HepG2 (cell line): ENCODE measurements at regions not wholly inside any gene's neighbourhood (a gene's known extent, or its start where the extent isn't known, plus 50 kb on each side); places are given as distances from the start of the nearest gene placed in this dataset.

Experiments used
- FOXA1 ChIP-seq, 2 experiments: fragments of 450-650 bp in 1 of 2; sonication (generic) in 1 of 2; formaldehyde crosslinking in 1 of 2; IDR thresholded peaks; 2 replicates each; pipeline versions ENCODE4 v1.4.0 to v1.6.1; 2016 to 2020; ENCODE audit warnings: missing genetic modification reagents in 1 of 2
- HDAC6 ChIP-seq: fragments of 200-600 bp; sonication (generic); IDR thresholded peaks from 2 replicates; pipeline ENCODE4 v1.7.0; 2017; ENCODE audit warnings: mild to moderate bottlenecking, antibody characterized with exemption, low read length, low read depth
- KDM1A ChIP-seq: IDR thresholded peaks from 2 replicates; pipeline ENCODE4 v1.6.1; 2016; ENCODE audit warnings: missing compliant biosample characterization
- KDM5B ChIP-seq: sonication (generic); formaldehyde crosslinking; IDR thresholded peaks from 2 replicates; pipeline ENCODE4 v1.4.0; 2020; ENCODE audit warnings: missing genetic modification reagents, mild to moderate bottlenecking, borderline replicate concordance
- NFE2 ChIP-seq: sonication (generic); formaldehyde crosslinking; IDR thresholded peaks from 2 replicates; pipeline ENCODE4 v1.4.0; 2020; ENCODE audit warnings: missing genetic modification reagents
- POLR2A ChIP-seq, 2 experiments: IDR thresholded peaks; 2 replicates each; pipeline ENCODE4 v1.6.1; 2011; ENCODE audit warnings: low read depth in 2 of 2, low read length in 2 of 2, mild to moderate bottlenecking in 1 of 2, moderate library complexity in 1 of 2; ENCODE audit not compliant: insufficient read depth in 1 of 2
- SMAD3 ChIP-seq: sonication (generic); formaldehyde crosslinking; IDR thresholded peaks from 2 replicates; pipeline ENCODE4 v1.4.0; 2020; ENCODE audit warnings: missing genetic modification reagents
- SYNCRIP ChIP-seq: fragments of 200-400 bp; formaldehyde crosslinking; IDR thresholded peaks from 2 replicates; pipeline ENCODE4 v1.6.1; 2018; ENCODE audit warnings: mild to moderate bottlenecking, low read depth, low read length; ENCODE audit not compliant: insufficient read depth
- ZNF558 ChIP-seq: sonication (generic); formaldehyde crosslinking; IDR thresholded peaks from 2 replicates; pipeline ENCODE4 v1.9.0; 2022; ENCODE audit warnings: mild to moderate bottlenecking, missing genetic modification reagents, borderline replicate concordance
- ZNF670 ChIP-seq: sonication (generic); formaldehyde crosslinking; IDR thresholded peaks from 2 replicates; pipeline ENCODE4 v1.8.0; 2022; ENCODE audit warnings: mild to moderate bottlenecking, missing genetic modification reagents, borderline replicate concordance
- ZNF839 ChIP-seq: sonication (generic); formaldehyde crosslinking; IDR thresholded peaks from 2 replicates; pipeline ENCODE4 v1.4.0; 2020; ENCODE audit warnings: missing genetic modification reagents, mild to moderate bottlenecking, borderline replicate concordance
- TF ChIP-seq, protein P1 (sequence below): sonication (generic); formaldehyde crosslinking; IDR thresholded peaks from 2 replicates; pipeline ENCODE4 v1.4.0; 2020; ENCODE audit warnings: missing genetic modification reagents, borderline replicate concordance
- TF ChIP-seq, protein P2 (sequence below): sonication (generic); formaldehyde crosslinking; IDR thresholded peaks from 2 replicates; pipeline ENCODE4 v1.5.0; 2020; ENCODE audit warnings: mild to moderate bottlenecking, missing genetic modification reagents, moderate library complexity

DNA sequence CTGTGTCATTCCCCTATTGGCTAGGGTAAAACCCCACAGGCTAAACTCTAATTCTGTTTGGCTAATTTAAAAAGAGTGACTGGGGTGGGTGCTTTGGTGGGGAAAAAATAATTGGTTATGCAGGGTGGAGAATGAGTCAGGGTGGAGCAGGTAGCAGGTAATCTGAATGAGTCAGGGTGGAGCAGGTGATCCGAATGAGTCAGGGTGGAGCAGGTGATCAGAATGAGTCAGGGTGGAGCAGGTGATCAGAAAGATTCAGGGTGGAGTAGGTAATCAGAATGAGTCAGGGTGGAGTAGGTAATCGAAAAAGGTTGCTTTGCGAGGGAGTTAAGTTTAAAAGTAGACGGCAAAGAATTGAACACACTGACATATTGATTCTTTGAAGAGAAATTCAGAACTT is 1218.8 kb upstream of the ATXN8OS start:
- TF ChIP-seq NFE2 (no peak), ZNF670 (no peak), SMAD3 (no peak), KDM5B (CRISPR knock-in tag) (no peak), ZNF558 (CRISPR knock-in tag) (no peak), POLR2A (IDR thresholded peaks at IDR 0.05; ENCODE audit: insufficient read depth in 1 of 2, low read depth in 2 of 2, low read length in 2 of 2) (no peak), KDM1A (CRISPR knock-in tag) (no peak), SYNCRIP (no peak), HDAC6 (no peak), FOXA1 (IDR thresholded peaks at IDR 0.05) (no peak), FOXA1 (CRISPR knock-in tag; IDR thresholded peaks at IDR 0.05) (no peak), ZNF839 (CRISPR knock-in tag) (no peak)
- TF ChIP-seq, protein P1, sequence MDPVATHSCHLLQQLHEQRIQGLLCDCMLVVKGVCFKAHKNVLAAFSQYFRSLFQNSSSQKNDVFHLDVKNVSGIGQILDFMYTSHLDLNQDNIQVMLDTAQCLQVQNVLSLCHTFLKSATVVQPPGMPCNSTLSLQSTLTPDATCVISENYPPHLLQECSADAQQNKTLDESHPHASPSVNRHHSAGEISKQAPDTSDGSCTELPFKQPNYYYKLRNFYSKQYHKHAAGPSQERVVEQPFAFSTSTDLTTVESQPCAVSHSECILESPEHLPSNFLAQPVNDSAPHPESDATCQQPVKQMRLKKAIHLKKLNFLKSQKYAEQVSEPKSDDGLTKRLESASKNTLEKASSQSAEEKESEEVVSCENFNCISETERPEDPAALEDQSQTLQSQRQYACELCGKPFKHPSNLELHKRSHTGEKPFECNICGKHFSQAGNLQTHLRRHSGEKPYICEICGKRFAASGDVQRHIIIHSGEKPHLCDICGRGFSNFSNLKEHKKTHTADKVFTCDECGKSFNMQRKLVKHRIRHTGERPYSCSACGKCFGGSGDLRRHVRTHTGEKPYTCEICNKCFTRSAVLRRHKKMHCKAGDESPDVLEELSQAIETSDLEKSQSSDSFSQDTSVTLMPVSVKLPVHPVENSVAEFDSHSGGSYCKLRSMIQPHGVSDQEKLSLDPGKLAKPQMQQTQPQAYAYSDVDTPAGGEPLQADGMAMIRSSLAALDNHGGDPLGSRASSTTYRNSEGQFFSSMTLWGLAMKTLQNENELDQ (CRISPR knock-in tag), result no peak
- TF ChIP-seq, protein P2, sequence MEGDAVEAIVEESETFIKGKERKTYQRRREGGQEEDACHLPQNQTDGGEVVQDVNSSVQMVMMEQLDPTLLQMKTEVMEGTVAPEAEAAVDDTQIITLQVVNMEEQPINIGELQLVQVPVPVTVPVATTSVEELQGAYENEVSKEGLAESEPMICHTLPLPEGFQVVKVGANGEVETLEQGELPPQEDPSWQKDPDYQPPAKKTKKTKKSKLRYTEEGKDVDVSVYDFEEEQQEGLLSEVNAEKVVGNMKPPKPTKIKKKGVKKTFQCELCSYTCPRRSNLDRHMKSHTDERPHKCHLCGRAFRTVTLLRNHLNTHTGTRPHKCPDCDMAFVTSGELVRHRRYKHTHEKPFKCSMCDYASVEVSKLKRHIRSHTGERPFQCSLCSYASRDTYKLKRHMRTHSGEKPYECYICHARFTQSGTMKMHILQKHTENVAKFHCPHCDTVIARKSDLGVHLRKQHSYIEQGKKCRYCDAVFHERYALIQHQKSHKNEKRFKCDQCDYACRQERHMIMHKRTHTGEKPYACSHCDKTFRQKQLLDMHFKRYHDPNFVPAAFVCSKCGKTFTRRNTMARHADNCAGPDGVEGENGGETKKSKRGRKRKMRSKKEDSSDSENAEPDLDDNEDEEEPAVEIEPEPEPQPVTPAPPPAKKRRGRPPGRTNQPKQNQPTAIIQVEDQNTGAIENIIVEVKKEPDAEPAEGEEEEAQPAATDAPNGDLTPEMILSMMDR (CRISPR knock-in tag), result no peak
